ENCODE measurements at regions not wholly inside any gene's neighbourhood (a gene's known extent, or its start where the extent isn't known, plus 50 kb on each side); places are given as distances from the start of the nearest gene placed in this dataset.

DNA sequence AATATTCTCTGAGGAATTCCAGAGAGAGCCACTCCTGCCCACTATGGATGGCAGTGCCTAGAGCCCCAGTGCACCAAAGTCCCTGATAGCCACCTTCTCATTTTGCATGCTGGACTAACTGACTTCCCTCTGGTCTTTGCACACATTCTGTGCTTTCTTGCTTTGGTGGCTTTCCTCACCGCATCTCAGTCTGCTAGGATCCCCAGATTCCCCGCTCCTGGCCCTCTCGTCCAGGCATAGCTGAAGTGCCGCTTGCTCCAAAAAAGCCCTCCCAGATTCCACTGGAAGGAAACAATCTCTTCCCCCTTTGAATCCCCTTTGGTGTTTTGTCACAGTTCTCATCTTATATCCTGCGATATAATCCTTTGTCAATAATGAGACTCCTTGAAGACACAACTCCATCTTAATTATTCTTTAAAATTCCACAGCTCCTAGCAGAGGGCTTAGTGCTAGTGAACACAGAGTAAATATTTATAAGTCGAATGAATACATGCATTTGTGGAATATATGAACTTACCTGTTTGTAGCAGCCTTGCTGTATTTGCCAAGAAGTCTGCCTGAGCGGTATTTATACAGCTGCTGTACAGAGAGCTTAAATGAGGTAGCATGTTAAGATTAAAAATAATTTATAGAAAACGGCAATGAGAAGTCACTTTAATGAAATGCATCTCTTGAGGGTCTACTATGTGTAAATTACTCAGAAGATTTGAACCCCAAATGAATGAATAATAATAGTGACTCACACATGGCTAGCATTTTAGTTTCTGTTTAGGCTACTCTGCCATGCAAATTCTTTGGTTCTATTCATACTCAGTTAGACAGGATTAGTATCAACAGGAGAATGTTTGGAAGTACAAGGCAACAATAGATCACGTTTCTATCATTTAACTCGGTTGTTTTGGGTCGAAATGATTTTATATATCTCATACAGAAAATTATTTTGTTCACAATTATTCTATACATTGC lies 421.9 kb upstream of the TENM3 start:
- no peak for DNase-seq (ENCODE audit: extremely low read depth, low read depth)
- no peak for TF ChIP-seq CTCF (IDR thresholded peaks at IDR 0.05; ENCODE audit: low read depth, low read length)

DNA sequence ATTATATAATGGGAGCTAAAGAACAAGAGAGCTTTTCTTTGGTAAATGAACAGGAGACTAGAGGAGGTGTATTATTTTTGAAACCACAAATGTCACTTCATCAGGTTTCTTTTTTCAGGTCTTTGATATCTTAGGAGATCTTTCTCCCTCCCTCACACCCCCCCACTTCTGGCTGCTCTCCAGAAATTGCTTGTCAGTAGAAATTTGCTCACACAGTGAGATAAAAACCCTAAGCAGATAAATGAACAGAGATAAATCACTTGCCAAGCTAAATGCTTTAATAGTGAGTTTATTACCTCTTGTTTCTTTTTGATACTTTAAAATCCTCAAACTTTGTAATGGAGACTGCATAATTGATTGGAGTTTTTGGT lies 421.2 kb upstream of the TENM3 start:
- no peak for DNase-seq (ENCODE audit: extremely low read depth, low read depth)
- TF ChIP-seq CTCF (IDR thresholded peaks at IDR 0.05; ENCODE audit: low read depth, low read length) = no peak

DNA sequence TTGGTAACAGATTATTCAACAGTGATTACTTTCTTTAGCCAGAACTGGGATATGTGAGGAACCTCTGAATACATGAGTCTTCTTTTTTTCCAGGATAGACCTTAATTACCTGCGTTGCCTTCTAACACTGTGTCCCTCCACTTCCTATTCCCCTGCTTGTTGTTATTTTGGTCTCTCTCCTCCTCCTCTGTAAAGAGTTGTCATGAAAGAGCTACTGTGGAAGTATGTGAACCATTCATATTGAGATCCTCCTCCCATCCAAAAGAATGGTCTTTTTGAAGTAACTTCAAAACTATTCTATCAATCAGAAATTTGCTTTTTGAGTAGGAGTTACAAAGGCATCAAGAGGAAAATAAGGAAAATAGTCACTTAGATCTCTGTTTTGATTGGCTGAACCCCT lies 420.0 kb upstream of the TENM3 start:
- no peak for TF ChIP-seq CTCF (IDR thresholded peaks at IDR 0.05; ENCODE audit: low read depth, low read length)
- no peak for DNase-seq (ENCODE audit: extremely low read depth, low read depth)

- TF ChIP-seq CTCF (IDR thresholded peaks at IDR 0.05; ENCODE audit: low read depth, low read length) = no peak
- no peak for DNase-seq (ENCODE audit: extremely low read depth, low read depth)
These were observed 419.6 kb upstream of the TENM3 start for GRCh38 chr4:181823645-181824044.

- no peak for TF ChIP-seq CTCF (IDR thresholded peaks at IDR 0.05; ENCODE audit: low read depth, low read length)
- no peak for DNase-seq (ENCODE audit: extremely low read depth, low read depth)
These were observed 417.6 kb upstream of the TENM3 start for GRCh38 chr4:181825564-181825963.

DNA sequence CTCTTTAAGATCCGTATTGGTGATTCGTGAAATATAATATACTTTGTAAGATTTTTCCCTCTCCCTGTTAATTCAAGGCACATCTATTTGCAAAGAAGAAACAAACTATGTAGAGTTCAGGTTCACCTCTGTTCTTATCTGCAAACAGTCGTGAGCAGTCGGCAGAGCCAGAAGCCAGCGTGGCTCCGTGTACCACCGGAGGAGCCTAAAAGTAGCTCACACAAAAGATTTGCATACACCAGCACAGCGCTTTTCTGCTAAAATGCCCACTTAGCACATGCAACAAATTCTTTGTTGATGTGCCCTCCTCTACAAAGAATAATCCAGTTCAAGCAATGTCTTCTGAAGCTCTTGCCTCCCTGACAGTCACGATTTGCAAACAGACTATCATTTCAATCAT lies 416.0 kb upstream of the TENM3 start:
- TF ChIP-seq CTCF (IDR thresholded peaks at IDR 0.05; ENCODE audit: low read depth, low read length) = no peak
- no peak for DNase-seq (ENCODE audit: extremely low read depth, low read depth)

DNA sequence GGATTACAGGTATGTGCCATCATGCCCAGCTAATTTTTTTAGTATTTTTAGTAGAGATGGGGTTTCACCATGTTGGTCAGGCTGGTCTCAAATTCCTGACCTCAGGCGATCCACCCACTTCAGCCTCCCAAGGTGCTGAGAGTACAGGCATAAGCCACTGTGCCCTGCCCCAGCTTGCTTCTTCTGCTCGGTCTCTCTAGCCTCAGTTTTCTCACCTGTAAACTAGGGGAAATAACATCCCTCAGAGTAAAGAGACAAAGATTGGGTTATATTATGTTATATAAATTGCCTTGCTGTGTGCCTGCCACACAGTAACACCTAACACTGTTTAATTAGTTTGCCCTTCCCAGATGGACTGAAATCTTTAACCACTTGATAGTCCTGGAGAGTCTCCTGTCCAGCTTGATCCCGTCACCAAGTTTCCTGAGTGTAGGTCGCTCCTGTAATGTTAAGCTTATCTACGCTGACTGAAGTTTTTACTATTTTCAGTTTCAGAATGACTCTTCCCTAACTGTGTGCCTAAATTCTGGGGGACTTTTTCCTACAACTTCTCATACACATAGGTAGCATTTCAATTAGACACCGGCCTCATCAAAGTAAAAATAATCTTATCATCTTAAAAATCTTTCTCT lies 412.7 kb upstream of the TENM3 start:
- DNase-seq (ENCODE audit: extremely low read depth, low read depth) = no peak
- TF ChIP-seq CTCF (IDR thresholded peaks at IDR 0.05; ENCODE audit: low read depth, low read length) = no peak
